ENCODE measurements at regions not wholly inside any gene's neighbourhood (a gene's known extent, or its start where the extent isn't known, plus 50 kb on each side); places are given as distances from the start of the nearest gene placed in this dataset.
"Not testable (repeated sequence)": the region's sequence is repeated elsewhere in the genome, so short reads cannot be mapped to it uniquely, and the experiment has no call there.

DNA sequence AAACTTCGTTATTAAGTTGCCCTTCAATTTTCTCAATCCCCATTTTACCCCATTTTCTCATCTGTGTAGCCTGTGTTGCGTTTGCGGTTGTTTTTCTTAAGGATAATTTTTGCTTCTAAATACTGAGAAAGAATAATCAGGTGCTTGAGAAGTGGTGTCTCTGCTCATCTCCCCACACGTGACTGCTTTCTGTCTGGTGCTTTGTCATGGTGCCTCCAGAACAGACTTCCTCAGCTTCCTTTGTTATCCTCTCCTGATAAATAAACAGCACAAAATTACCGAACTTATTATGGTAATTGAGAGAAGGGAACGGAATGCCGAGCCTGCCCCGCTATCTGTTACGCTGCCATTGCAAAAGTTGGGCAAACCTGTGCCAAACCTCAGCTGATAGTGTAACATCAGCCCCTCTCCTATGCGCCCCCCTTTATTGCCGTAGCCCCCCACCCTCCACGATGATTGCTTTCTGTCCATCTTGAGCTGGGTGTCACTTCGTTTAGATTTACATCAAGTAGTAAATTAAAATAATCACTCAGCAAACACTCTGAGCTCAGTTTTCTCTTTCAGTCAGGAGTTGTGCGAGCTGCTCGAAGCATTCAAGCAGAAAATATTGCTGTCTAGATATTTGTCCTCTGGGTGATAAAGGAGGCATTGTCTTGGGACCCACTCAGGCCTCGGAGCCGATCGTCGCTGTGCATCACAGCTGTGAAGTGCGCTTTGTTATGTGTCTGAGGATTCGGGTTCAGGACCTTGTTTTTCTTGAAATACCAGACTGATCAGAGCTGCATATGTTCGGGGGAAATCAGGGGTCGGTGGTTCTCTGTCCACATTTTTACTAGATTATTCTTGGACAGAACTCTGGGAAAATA lies 1008.5 kb upstream of the FANCL start:
- DNase-seq (ENCODE audit: low read depth), result no peak

- DNase-seq (ENCODE audit: low read depth), result no peak
These were observed 998.0 kb upstream of the FANCL start for GRCh38 chr2:59239146-59239545.

DNA sequence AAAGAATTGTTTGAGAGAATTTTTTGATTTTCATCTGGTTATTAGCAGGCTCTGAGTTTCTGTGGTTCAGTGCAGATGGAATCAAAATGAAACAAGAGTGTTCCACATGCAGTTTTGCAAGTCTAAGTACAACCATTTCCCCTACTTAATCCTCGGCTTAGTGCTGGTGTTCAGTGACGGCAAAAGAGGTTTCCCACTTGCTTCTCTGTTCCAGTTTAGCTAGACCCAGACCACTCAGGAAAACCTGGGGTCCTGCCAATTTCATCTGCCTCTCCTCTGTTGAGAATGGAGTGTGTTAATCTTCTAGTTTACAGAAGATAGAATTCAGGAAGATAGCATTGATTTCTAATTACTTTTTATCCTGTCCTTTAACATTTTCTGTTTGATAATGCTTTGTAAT lies 996.2 kb upstream of the FANCL start:
- no peak for DNase-seq (ENCODE audit: low read depth)

DNA sequence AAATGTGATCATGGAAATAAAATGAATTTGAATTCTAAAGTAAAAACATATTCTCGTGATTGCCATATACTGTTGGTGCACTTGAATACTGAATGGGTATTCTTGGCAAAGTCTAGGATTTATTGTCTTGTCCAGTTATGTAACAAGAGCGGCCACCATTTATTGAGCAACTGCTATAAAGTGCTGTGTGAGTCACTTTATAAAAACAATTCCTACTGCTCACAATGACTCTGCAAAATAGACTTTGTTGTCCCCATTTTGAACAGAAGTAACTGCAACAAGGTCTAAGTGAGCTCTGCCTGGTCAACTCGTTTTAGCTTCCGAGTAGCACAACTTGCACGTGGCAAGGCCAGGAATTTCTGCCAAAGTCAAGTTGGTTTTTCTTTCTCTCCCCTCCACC lies 995.6 kb upstream of the FANCL start:
- DNase-seq (ENCODE audit: low read depth), result peak; percentile 46

GRCh38 chr2:59233920-59234319 lies 992.8 kb upstream of the FANCL start:
- DNase-seq (ENCODE audit: low read depth), result no peak

GRCh38 chr2:59233448-59233847 lies 992.3 kb upstream of the FANCL start:
- DNase-seq (ENCODE audit: low read depth), result no peak

DNA sequence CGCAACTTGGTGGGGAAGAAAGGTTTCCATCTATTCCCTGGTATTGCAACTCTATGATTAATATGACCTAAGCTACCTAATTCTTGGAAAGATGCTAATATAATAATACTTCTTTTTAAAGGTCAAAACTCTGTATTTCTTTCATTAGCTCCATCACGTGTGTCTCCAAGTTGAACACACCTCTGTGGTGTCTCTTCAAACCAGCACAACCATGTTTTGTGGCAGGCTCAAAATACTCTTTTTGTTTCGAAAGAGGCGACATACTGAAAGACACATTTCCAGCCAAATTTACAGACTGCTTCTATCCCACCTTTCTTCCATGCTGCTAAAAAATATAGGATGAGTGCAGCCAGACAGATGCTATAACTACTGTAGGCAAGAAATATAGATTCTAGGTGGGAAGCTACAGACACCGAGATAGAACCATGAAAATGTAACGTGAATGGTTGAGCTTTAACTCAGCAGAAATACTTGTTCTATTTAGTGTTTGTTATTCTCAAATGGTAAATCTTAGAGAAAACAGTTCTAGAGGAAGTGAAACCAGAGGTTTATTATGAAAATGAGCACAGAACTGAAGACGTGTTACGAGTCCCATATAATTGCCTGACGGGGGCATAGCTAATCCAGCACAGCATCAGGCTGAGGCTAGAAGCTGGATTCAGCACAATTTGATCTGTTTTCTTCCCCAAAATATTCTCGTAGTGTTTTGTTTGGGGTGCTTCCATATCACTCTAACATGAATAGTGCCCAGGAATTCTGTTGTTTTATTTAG lies 991.5 kb upstream of the FANCL start:
- DNase-seq (ENCODE audit: low read depth), result no peak

DNA sequence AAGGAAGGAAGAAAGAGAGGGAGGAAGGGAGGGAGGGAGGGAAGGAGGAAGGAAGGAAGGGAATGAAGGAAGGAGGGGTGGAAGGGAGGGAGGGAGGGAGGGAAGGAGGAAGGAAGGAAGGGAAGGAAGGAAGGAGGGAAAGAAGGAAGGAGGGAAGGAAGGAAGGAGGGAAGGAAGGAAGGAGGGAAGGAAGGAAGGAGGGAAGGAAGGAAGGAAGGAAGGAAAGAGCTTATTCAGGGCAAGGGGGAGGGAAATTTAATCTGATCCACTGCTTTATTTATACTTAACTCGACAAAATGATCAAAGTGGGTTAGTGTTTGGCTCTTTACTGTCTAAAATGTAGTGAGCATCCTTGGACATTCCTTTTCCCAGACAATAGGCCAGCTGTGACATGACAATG lies 985.2 kb upstream of the FANCL start:
- DNase-seq (ENCODE audit: low read depth), result not testable (repeated sequence)

DNA sequence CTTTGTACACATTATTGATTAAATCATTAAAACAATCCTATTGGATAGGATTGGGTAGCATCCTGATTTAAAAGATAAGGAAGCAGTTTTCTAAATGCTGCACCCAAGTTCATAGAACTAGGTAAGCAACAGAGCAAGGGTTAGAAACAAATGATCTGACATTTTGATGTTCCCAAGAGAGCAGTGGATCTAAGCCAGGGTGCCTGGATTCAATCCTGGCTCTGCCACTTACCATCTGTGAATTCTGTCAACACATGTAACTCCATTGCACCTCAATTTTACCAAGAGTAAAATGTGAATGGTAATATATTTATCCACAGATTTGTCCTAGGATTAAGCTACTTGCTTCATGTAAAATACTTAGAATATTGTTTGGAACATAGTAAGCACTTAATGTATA lies 982.6 kb upstream of the FANCL start:
- DNase-seq (ENCODE audit: low read depth), result no peak

- no peak for DNase-seq (ENCODE audit: low read depth)
These were observed 976.2 kb upstream of the FANCL start for GRCh38 chr2:59217360-59217759.

DNA sequence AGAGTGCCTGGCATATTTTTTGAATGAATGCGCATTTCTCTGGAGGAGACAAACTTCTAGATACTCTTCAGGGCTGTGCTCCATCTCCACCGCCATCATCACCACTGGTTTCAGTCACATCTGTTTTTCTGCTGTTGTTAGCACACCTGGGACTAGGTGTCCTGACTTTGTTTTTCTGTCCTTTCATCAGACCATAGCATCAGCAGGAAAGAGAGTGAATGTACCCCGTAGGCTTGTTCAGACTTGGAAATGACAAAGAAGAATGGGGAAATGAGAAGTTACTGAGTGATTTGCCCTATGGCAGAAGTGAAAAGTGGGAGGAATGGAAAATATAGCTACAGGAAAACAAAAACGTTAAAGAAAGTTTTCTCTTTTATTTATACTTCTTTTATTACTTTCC lies 965.2 kb upstream of the FANCL start:
- no peak for DNase-seq (ENCODE audit: low read depth)

DNA sequence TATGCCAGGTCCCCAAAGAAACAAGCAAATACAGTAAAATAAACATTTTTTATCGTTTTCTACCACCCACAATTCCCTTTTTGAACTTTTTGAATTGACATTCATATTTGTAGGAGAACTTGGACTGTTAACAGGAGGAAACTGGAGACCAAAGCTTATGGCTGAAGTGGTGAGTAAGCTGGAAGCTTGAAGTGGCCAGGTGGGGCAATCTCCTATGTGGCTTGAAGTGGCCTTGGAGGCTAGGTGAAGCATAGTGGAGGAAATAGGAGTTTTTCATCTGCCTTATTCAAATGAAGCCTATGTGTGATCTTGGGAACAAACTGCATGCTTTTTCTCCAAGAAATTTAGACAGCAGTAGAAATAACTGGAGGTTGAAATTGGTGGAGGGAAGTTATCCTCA lies 962.9 kb upstream of the FANCL start:
- no peak for DNase-seq (ENCODE audit: low read depth)

GRCh38 chr2:59196491-59196890 lies 955.4 kb upstream of the FANCL start:
- peak; percentile 25 for DNase-seq (ENCODE audit: low read depth)

GRCh38 chr2:59195851-59196250 lies 954.7 kb upstream of the FANCL start:
- DNase-seq (ENCODE audit: low read depth), result no peak

- DNase-seq (ENCODE audit: low read depth), result no peak
These were observed 950.7 kb upstream of the FANCL start for GRCh38 chr2:59191781-59192180.

GRCh38 chr2:59190518-59190917 lies 949.4 kb upstream of the FANCL start:
- no peak for DNase-seq (ENCODE audit: low read depth)

GRCh38 chr2:59184276-59185020 lies 943.3 kb upstream of the FANCL start:
- peak; percentile 21 for DNase-seq (ENCODE audit: low read depth)

DNA sequence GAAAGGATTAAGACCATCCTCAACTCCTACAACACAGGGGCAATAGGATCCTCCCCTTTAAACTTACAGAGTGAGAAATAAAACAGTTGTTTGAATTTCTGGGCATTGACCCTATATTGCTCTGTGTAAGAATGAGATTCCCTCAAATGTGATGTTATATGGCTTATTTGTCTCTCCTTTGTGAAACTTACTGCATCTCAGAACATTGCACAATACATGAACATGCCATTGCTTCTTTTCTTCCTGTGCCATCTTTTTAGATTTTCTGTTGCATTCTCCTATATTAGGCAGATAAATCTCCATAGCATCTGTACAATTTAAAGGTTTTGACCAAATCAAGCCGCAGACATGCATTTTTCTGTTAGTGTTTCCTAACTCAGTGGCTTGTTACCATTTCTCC lies 941.9 kb upstream of the FANCL start:
- no peak for DNase-seq (ENCODE audit: low read depth)

DNA sequence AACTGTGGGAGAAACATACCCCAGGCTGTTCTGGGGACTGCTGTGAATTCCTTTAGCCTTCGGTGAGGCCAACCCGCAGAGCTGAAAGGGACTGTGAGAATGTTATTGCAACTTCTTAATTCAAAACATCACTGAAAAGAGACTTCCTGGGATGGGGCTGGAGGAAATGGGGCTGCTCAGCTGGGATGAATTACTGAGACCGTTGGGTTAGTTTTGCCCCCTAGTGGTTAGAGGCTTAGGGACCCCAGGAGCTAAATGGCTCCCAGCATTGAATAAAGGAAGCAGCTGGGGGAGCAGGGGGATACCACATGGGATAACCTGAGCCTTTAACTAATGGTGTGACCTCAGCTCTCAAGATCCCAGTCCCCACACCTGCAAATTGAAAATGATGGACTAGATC lies 941.1 kb upstream of the FANCL start:
- peak; percentile 62 for DNase-seq (ENCODE audit: low read depth)

- no peak for DNase-seq (ENCODE audit: low read depth)
These were observed 940.2 kb upstream of the FANCL start for GRCh38 chr2:59181347-59181746.

DNA sequence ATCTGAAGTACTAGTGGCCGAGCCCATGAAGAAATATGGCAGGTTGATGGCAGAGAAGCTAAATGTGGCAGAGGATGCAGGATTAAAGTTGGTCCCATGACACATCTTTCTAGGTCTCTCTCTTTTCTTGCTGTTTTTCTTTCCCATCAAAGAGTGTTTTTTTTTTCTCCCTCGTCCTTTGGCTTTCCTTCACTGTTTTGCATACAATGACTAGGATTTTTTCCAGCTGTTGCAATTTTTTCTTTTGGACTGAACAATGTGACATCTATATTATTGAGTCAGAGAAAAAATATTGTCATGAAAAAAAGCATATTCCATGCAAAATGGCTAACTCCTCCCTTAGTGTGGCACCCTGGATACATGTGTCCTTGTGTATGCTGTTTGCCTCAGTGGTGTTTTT lies 939.5 kb upstream of the FANCL start:
- DNase-seq (ENCODE audit: low read depth), result no peak

DNA sequence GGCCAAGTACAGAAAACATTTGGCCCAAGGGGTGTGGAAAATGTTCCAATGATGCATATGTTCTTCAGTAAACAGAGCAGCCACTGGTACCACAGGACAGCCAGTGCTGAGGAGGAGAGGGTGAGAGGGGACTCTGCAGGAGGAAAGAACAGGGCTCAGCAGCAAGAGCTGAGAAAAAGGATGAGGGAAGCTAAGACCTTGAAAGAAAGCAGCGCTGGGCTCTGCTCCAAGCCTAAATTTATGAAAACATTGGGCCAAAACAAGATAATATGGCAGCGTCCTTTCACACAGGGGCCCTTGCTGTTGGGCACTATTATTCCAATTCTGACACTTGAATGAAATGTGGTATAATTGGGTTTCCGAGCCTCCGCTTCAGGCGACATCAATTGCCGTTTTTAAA lies 939.0 kb upstream of the FANCL start:
- DNase-seq (ENCODE audit: low read depth), result no peak

DNA sequence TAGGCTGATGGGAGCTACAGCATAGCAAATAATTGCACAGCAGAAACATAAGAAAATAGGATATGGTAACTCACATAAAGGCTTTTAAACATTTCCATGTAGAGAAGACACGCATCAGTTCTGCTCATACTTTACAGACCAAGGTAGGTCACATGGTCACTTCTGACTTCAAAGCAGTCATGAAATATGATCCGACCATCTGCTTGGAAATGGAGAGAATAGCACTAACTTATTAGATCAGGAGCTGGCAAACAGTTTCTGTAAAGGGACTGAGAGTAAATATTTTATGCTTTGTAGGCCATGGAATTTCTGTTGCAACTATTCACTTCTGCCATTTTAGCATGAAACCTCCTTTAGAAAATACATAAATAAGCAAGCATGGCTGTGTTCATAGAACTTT lies 936.6 kb upstream of the FANCL start:
- no peak for DNase-seq (ENCODE audit: low read depth)
